Activated naive CD8-positive, alpha-beta T cell treated with anti-CD3 and anti-CD28 coated beads, Interleukin-2, amount 50 U/mL, for 24 hours (primary cell): ENCODE measurements at regions not wholly inside any gene's neighbourhood (a gene's known extent, or its start where the extent isn't known, plus 50 kb on each side); places are given as distances from the start of the nearest gene placed in this dataset.
A peak's percentile ranks its signal among the peaks of the same experiment; 100 is the strongest.
"Not testable (repeated sequence)": the region's sequence is repeated elsewhere in the genome, so short reads cannot be mapped to it uniquely, and the experiment has no call there.

Experiments used
- ATAC-seq: fragments of 150-1000 bp; cut with Tn5 transposase; one replicate; pipeline ENCODE4 v1.10.0; 2021
- DNase-seq: peaks from one replicate; pipeline ENCODE4 v3.0.0; 2021
- H3K27ac Mint-ChIP-seq: one replicate; pipeline ENCODE4 v1.8.0; 2021; ENCODE audit warnings: mild to moderate bottlenecking, mixed read lengths
- H3K27me3 Mint-ChIP-seq: one replicate; pipeline ENCODE4 v1.8.0; 2021; ENCODE audit warnings: mixed read lengths
- H3K36me3 Mint-ChIP-seq: one replicate; pipeline ENCODE4 v1.8.0; 2021; ENCODE audit warnings: low read depth, mixed read lengths
- H3K4me1 Mint-ChIP-seq: one replicate; pipeline ENCODE4 v1.8.0; 2021; ENCODE audit warnings: mixed read lengths
- H3K4me3 Mint-ChIP-seq: one replicate; pipeline ENCODE4 v1.8.0; 2021; ENCODE audit warnings: mild to moderate bottlenecking, moderate library complexity, mixed read lengths
- H3K9me3 Mint-ChIP-seq: one replicate; pipeline ENCODE4 v1.8.0; 2021; ENCODE audit warnings: mixed read lengths

- H3K4me3 Mint-ChIP-seq: no peak overlapping the region
- H3K36me3 Mint-ChIP-seq: no peaks in the 10 kb centered on the region
- ATAC-seq (no peak), DNase-seq (no peak)
- H3K27me3 Mint-ChIP-seq: peaks cover 4% of the 10 kb centered on the region
- no peak overlapping the region for H3K27ac Mint-ChIP-seq
- H3K9me3 Mint-ChIP-seq: no peaks in the 10 kb centered on the region
- H3K4me1 Mint-ChIP-seq: no peaks in the 10 kb centered on the region
Observed at GRCh38 chr3:98644168-98644567, 50.8 kb upstream of the CPOX start.

DNA sequence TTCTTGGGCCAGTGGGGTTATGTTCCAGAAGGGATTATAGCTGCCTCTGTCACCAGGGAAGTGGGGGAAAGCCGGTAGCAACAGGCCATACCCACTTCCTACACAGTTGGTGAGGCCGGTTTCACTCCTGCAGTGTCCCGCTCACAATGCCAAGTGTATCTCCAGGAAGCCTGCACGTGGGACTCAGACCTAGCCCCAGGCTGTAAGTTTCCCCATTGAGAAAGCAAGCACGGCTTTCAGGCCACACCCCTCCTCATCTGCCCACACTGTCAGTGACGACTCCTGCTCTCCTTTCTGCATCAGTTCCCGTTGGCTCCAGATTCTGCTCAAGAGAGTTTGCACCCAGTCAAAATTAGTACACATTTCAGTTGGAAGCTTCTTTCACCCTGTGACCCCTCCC is 51.6 kb upstream of the CPOX start:
- Mint-ChIP-seq H3K4me3 (no peak overlapping the region), H3K36me3 (no peaks in the 10 kb centered on the region), H3K27ac (no peak overlapping the region), H3K27me3 (peaks cover 4% of the 10 kb centered on the region), H3K4me1 (no peaks in the 10 kb centered on the region), H3K9me3 (no peaks in the 10 kb centered on the region)
- ATAC-seq (no peak), DNase-seq (no peak)

- no peak overlapping the region for H3K27ac Mint-ChIP-seq
- peaks cover 5% of the 10 kb centered on the region for H3K27me3 Mint-ChIP-seq
- ATAC-seq: no peak
- H3K4me1 Mint-ChIP-seq: no peaks in the 10 kb centered on the region
- no peaks in the 10 kb centered on the region for H3K9me3 Mint-ChIP-seq
- no peaks in the 10 kb centered on the region for H3K36me3 Mint-ChIP-seq
- no peak for DNase-seq
- H3K4me3 Mint-ChIP-seq: no peak overlapping the region
Observed at GRCh38 chr3:98646680-98647079, 53.3 kb upstream of the CPOX start.

DNA sequence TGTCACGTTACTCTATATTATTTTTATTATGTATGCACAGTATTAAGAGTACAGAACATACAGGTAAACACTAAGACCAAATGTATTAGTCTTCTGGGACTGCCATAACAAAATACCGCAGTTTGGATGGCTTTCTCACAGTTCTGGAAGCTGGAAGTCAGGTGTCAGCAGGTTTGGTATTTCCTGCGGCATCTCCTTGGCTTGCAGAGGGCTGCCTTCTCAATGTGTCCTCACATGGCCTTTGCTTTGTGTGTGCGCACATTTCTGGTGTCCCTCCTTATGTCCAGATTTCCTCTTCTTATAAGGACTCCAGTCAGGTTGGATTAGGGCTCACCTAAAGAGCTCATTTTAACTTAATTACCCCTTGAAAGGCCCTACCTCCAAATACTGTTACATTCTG is 53.8 kb upstream of the CPOX start:
- H3K27me3 Mint-ChIP-seq: peaks cover 5% of the 10 kb centered on the region
- H3K27ac Mint-ChIP-seq: no peak overlapping the region
- H3K9me3 Mint-ChIP-seq: no peaks in the 10 kb centered on the region
- no peak for ATAC-seq
- no peak for DNase-seq
- H3K4me1 Mint-ChIP-seq: no peaks in the 10 kb centered on the region
- H3K36me3 Mint-ChIP-seq: no peaks in the 10 kb centered on the region
- no peak overlapping the region for H3K4me3 Mint-ChIP-seq

DNA sequence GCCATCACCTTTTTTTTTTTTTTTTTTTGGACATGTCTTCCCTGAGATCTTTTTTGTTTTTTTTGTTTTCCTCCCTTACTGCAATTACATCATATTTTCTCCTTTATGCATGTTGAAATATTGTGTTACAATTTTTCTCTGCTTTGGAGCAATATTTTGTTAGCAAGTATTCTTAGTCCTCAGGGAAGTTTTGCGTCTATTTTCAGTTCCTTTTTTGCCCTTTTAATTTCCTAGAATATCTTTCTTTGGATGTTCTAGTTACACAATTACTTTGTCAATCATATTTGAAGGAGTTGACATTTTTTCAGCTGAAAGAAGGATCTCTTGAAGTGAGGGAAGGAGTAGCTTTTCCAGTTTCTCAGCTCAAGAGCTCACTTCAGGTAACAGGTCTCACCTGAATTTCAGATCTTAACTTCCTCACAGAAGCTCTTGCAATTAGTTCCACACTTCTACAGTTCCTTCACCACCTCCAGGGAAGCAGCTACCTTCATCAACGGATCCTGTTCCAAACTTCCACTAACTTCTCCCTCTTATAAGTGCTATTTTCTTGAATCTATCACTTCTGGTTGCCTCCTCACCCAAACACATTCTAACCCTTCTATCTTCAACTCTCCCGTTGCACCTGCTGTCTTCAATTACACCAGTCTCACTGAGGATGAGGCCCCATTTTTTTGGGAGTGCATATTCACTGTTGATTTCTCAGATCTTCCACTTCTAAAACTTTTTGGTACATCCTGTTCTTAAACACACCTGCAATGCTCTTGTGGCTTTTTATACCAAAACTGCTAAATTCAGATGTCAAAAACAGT is 57.8 kb upstream of the CPOX start:
- Mint-ChIP-seq H3K4me3 (no peak overlapping the region), H3K36me3 (no peaks in the 10 kb centered on the region), H3K4me1 (no peaks in the 10 kb centered on the region), H3K9me3 (no peaks in the 10 kb centered on the region), H3K27ac (peak overlapping the region; percentile 17), H3K27me3 (peaks cover 5% of the 10 kb centered on the region)
- DNase-seq: no peak
- no peak for ATAC-seq

DNA sequence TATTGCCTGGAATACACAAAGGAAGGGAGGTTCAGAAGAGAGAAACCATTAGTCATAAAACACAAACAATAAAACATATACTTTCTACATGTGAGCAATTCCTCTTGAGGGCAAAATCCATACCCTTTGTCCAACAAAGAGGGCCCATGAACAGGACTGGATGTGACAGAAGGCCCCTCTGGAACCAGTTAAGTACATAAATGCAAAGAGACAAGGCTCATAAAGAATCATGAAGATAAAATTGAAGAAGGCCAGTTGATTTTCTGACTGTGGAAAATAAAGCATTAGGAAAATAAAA is 58.3 kb upstream of the CPOX start:
- peaks cover 5% of the 10 kb centered on the region for H3K27me3 Mint-ChIP-seq
- DNase-seq (no peak), ATAC-seq (no peak)
- no peaks in the 10 kb centered on the region for H3K36me3 Mint-ChIP-seq
- H3K4me3 Mint-ChIP-seq: no peak overlapping the region
- no peaks in the 10 kb centered on the region for H3K9me3 Mint-ChIP-seq
- H3K4me1 Mint-ChIP-seq: no peaks in the 10 kb centered on the region
- H3K27ac Mint-ChIP-seq: no peak overlapping the region

GRCh38 chr3:98655666-98656065 is 62.3 kb upstream of the CPOX start:
- no peaks in the 10 kb centered on the region for H3K4me1 Mint-ChIP-seq
- ATAC-seq (no peak), DNase-seq (no peak)
- peaks cover 20% of the 10 kb centered on the region for H3K27me3 Mint-ChIP-seq
- H3K36me3 Mint-ChIP-seq: no peaks in the 10 kb centered on the region
- H3K9me3 Mint-ChIP-seq: no peaks in the 10 kb centered on the region
- no peak overlapping the region for H3K4me3 Mint-ChIP-seq
- no peak overlapping the region for H3K27ac Mint-ChIP-seq

GRCh38 chr3:98657457-98657856 is 64.0 kb upstream of the CPOX start:
- H3K9me3 Mint-ChIP-seq: no peaks in the 10 kb centered on the region
- H3K36me3 Mint-ChIP-seq: no peaks in the 10 kb centered on the region
- no peak overlapping the region for H3K4me3 Mint-ChIP-seq
- H3K27ac Mint-ChIP-seq: no peak overlapping the region
- H3K4me1 Mint-ChIP-seq: no peaks in the 10 kb centered on the region
- H3K27me3 Mint-ChIP-seq: peaks cover 16% of the 10 kb centered on the region
- peak; percentile 49 for ATAC-seq
- peak; percentile 30 for DNase-seq

- Mint-ChIP-seq H3K27ac (no peak overlapping the region), H3K27me3 (peaks cover 13% of the 10 kb centered on the region), H3K36me3 (no peaks in the 10 kb centered on the region), H3K4me3 (no peak overlapping the region), H3K9me3 (no peaks in the 10 kb centered on the region), H3K4me1 (no peaks in the 10 kb centered on the region)
- DNase-seq (no peak), ATAC-seq (no peak)
Observed at GRCh38 chr3:98662699-98663098, 69.3 kb upstream of the CPOX start.

DNA sequence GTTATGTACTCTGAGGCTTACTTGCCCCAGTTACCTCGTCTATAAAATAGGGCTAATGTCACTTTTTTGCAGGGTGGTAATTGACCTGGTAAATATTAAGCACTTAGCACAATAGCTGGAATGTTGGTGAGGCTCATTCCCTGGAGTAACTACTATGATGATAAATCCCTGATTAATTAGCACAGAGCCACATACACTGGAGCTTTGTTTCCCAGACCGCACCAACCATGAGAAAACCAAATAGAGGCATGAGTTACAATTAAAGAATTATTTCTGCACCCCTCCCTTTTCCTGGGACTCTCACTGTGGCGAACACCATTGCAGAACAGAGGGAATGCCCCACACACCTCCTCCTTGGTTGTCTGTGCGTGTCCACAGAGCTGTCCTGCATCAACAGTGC is 76.6 kb upstream of the CPOX start:
- no peaks in the 10 kb centered on the region for H3K36me3 Mint-ChIP-seq
- no peaks in the 10 kb centered on the region for H3K9me3 Mint-ChIP-seq
- no peak overlapping the region for H3K27ac Mint-ChIP-seq
- no peak for ATAC-seq
- DNase-seq: no peak
- H3K4me3 Mint-ChIP-seq: no peak overlapping the region
- H3K4me1 Mint-ChIP-seq: no peaks in the 10 kb centered on the region
- H3K27me3 Mint-ChIP-seq: no peaks in the 10 kb centered on the region

DNA sequence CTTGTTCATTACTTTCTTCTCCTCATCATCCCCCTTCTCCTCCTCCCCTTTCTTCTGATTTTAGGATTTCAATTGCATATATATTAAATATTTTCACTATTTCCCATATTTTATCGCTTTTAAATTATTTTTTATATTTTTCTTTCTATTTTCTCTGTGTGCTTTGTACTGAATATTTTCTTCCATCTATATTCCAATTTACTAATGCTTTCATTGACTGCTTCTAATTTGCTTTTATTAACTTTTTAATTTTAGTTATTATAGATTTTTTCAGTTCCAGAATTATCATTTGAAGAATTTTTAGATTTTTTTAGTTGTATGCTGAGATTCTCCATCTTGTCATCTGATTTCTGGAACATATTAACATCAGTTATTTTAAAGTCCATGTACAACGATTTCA is 83.2 kb upstream of the ST3GAL6 start:
- DNase-seq (no peak), ATAC-seq (no peak)
- H3K36me3 Mint-ChIP-seq: no peaks in the 10 kb centered on the region
- no peak overlapping the region for H3K27ac Mint-ChIP-seq
- peaks cover 2% of the 10 kb centered on the region for H3K27me3 Mint-ChIP-seq
- H3K4me1 Mint-ChIP-seq: no peaks in the 10 kb centered on the region
- no peak overlapping the region for H3K4me3 Mint-ChIP-seq
- H3K9me3 Mint-ChIP-seq: no peaks in the 10 kb centered on the region

- Mint-ChIP-seq H3K4me1 (no peaks in the 10 kb centered on the region), H3K9me3 (no peaks in the 10 kb centered on the region)
- no peak for ATAC-seq
Observed at GRCh38 chr3:98680723-98681122, 82.4 kb upstream of the ST3GAL6 start.

DNA sequence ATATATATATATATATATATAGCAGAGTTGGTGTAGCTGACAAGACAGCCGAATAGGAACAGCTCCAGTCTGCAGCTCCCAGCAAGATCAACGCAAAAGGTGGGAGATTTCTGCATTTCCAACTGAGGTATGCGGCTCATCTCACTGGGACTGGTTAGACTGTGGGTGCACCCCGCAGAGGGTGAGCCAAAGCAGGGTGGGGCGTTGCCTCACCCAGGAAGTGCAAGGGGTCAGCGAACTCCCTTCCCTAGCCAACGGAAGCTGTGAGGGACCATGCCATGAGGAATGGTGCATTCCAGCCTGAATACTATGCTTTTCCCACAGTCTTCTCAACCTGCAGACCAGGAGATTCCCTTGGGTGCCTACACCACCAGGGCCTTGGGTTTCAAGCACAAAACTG is 81.7 kb upstream of the ST3GAL6 start:
- Mint-ChIP-seq H3K27ac (no peak overlapping the region), H3K27me3 (peaks cover 2% of the 10 kb centered on the region), H3K36me3 (no peaks in the 10 kb centered on the region), H3K4me1 (no peaks in the 10 kb centered on the region), H3K9me3 (no peaks in the 10 kb centered on the region), H3K4me3 (no peak overlapping the region)
- DNase-seq (no peak), ATAC-seq (no peak)

More at GRCh38 chr3:98680723-98681122, 82.4 kb upstream of the ST3GAL6 start:
- Mint-ChIP-seq H3K4me3 (no peak overlapping the region), H3K27ac (no peak overlapping the region), H3K36me3 (no peaks in the 10 kb centered on the region), H3K27me3 (peaks cover 2% of the 10 kb centered on the region)
- DNase-seq: no peak

- not testable (repeated sequence) for DNase-seq, ATAC-seq, H3K27ac Mint-ChIP-seq, H3K9me3 Mint-ChIP-seq, H3K4me3 Mint-ChIP-seq, H3K36me3 Mint-ChIP-seq, H3K4me1 Mint-ChIP-seq, H3K27me3 Mint-ChIP-seq
Observed at GRCh38 chr3:98682391-98682790, 80.7 kb upstream of the ST3GAL6 start.

DNA sequence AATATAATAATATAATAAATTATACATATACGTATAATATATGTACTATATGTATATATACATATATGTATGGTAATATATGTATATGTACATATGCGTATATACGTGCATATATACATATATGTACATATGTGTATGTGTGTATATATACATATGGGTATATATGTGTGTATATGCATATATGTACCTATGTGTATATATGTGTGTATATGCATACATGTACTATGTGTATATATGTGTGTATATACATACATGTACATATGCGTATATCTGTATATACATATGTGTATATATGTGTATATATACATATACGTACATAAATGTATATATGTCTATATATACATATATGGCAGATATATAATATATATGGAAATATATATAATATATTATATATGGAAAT is 74.8 kb upstream of the ST3GAL6 start:
- Mint-ChIP-seq H3K36me3 (no peaks in the 10 kb centered on the region), H3K4me3 (no peak overlapping the region), H3K9me3 (no peaks in the 10 kb centered on the region), H3K27me3 (peaks cover 2% of the 10 kb centered on the region), H3K4me1 (no peaks in the 10 kb centered on the region), H3K27ac (no peak overlapping the region)
- DNase-seq (no peak), ATAC-seq (no peak)

- DNase-seq (no peak), ATAC-seq (no peak)
- peaks cover 2% of the 10 kb centered on the region for H3K27me3 Mint-ChIP-seq
- no peaks in the 10 kb centered on the region for H3K9me3 Mint-ChIP-seq
- no peak overlapping the region for H3K27ac Mint-ChIP-seq
- H3K4me3 Mint-ChIP-seq: no peak overlapping the region
- no peaks in the 10 kb centered on the region for H3K4me1 Mint-ChIP-seq
- H3K36me3 Mint-ChIP-seq: no peaks in the 10 kb centered on the region
Observed at GRCh38 chr3:98690876-98691275, 72.3 kb upstream of the ST3GAL6 start.
